ENCODE measurements at regions not wholly inside any gene's neighbourhood (a gene's known extent, or its start where the extent isn't known, plus 50 kb on each side); places are given as distances from the start of the nearest gene placed in this dataset.
"Not testable (repeated sequence)": the region's sequence is repeated elsewhere in the genome, so short reads cannot be mapped to it uniquely, and the experiment has no call there.

- DNase-seq: no peak
These were observed 203.7 kb upstream of the SSTR1 start for GRCh38 chr14:38003746-38004609.

- no peak for DNase-seq
These were observed 203.2 kb upstream of the SSTR1 start for GRCh38 chr14:38004610-38004879.

GRCh38 chr14:38011156-38011555 lies 196.5 kb upstream of the SSTR1 start:
- not testable (repeated sequence) for DNase-seq

- DNase-seq: no peak
These were observed 195.6 kb upstream of the SSTR1 start for GRCh38 chr14:38012056-38012455.

- DNase-seq: no peak
These were observed 191.2 kb upstream of the SSTR1 start for GRCh38 chr14:38016497-38016896.

- no peak for DNase-seq
These were observed 185.8 kb upstream of the SSTR1 start for GRCh38 chr14:38021861-38022260.

- no peak for DNase-seq
These were observed 184.9 kb upstream of the SSTR1 start for GRCh38 chr14:38022775-38023174.

GRCh38 chr14:38038171-38038570 lies 169.5 kb upstream of the SSTR1 start:
- DNase-seq: no peak

GRCh38 chr14:38038986-38039385 lies 168.7 kb upstream of the SSTR1 start:
- no peak for DNase-seq

GRCh38 chr14:38039496-38039895 lies 168.2 kb upstream of the SSTR1 start:
- no peak for DNase-seq

- no peak for DNase-seq
These were observed 167.3 kb upstream of the SSTR1 start for GRCh38 chr14:38040411-38040810.

- no peak for DNase-seq
These were observed 165.4 kb upstream of the SSTR1 start for GRCh38 chr14:38042322-38042721.

GRCh38 chr14:38044710-38045109 lies 163.0 kb upstream of the SSTR1 start:
- no peak for DNase-seq

GRCh38 chr14:38045461-38045860 lies 162.2 kb upstream of the SSTR1 start:
- DNase-seq: no peak

- no peak for DNase-seq
These were observed 161.5 kb upstream of the SSTR1 start for GRCh38 chr14:38046160-38046559.

GRCh38 chr14:38047195-38047902 lies 160.4 kb upstream of the SSTR1 start:
- no peak for DNase-seq

GRCh38 chr14:38053666-38054065 lies 154.0 kb upstream of the SSTR1 start:
- no peak for DNase-seq

GRCh38 chr14:38056270-38056669 lies 151.4 kb upstream of the SSTR1 start:
- no peak for DNase-seq

- not testable (repeated sequence) for DNase-seq
These were observed 145.5 kb upstream of the SSTR1 start for GRCh38 chr14:38062223-38062622.

GRCh38 chr14:38063711-38064320 lies 143.9 kb upstream of the SSTR1 start:
- DNase-seq: no peak

- no peak for DNase-seq
These were observed 142.5 kb upstream of the SSTR1 start for GRCh38 chr14:38065106-38065762.

- DNase-seq: no peak
These were observed 137.6 kb upstream of the SSTR1 start for GRCh38 chr14:38070061-38070588.

- DNase-seq: no peak
These were observed 134.1 kb upstream of the SSTR1 start for GRCh38 chr14:38073641-38074040.

All from NCI-H1436 treated with DMSO at 0.1 percent for 48 hours (cell line).